ENCODE measurements at regions not wholly inside any gene's neighbourhood (a gene's known extent, or its start where the extent isn't known, plus 50 kb on each side); places are given as distances from the start of the nearest gene placed in this dataset.

- Histone ChIP-seq H3K4me1 (no peaks in the 10 kb centered on the region), H3K36me3 (no peaks in the 10 kb centered on the region), H3K27me3 (no peaks in the 10 kb centered on the region), H3K4me3 (no peak overlapping the region), H3K9me3 (no peaks in the 10 kb centered on the region), H3K27ac (no peak overlapping the region)
- DNase-seq (no peak), ATAC-seq (ENCODE audit: low FRiP score in 2 of 2) (no peak)
- TF ChIP-seq POLR2AphosphoS5 (IDR thresholded peaks at IDR 0.05) = no peak
- TF ChIP-seq, protein P1, sequence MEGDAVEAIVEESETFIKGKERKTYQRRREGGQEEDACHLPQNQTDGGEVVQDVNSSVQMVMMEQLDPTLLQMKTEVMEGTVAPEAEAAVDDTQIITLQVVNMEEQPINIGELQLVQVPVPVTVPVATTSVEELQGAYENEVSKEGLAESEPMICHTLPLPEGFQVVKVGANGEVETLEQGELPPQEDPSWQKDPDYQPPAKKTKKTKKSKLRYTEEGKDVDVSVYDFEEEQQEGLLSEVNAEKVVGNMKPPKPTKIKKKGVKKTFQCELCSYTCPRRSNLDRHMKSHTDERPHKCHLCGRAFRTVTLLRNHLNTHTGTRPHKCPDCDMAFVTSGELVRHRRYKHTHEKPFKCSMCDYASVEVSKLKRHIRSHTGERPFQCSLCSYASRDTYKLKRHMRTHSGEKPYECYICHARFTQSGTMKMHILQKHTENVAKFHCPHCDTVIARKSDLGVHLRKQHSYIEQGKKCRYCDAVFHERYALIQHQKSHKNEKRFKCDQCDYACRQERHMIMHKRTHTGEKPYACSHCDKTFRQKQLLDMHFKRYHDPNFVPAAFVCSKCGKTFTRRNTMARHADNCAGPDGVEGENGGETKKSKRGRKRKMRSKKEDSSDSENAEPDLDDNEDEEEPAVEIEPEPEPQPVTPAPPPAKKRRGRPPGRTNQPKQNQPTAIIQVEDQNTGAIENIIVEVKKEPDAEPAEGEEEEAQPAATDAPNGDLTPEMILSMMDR (IDR thresholded peaks at IDR 0.05) = no peak
- TF ChIP-seq POLR2A (IDR thresholded peaks at IDR 0.05) = no peak
- no peak for TF ChIP-seq EP300 (IDR thresholded peaks at IDR 0.05)
- 43 to 58% methylated on average over 2 of the region's 2 CpGs for WGBS, 2 donors
These were observed 82.7 kb upstream of the SH3BP4 start for GRCh38 chr2:234869164-234869563.

- DNase-seq (no peak), ATAC-seq (ENCODE audit: low FRiP score in 2 of 2) (no peak)
- Histone ChIP-seq H3K27me3 (no peaks in the 10 kb centered on the region), H3K4me1 (no peaks in the 10 kb centered on the region), H3K9me3 (no peaks in the 10 kb centered on the region), H3K4me3 (no peak overlapping the region), H3K27ac (no peak overlapping the region), H3K36me3 (no peaks in the 10 kb centered on the region)
- TF ChIP-seq, protein P1 (IDR thresholded peaks at IDR 0.05) = no peak
- TF ChIP-seq POLR2AphosphoS5 (IDR thresholded peaks at IDR 0.05) (no peak), EP300 (IDR thresholded peaks at IDR 0.05) (no peak), POLR2A (IDR thresholded peaks at IDR 0.05) (no peak)
- WGBS, 2 donors = 75 to 83% methylated on average over 3 of the region's 3 CpGs
These were observed 83.9 kb upstream of the SH3BP4 start for GRCh38 chr2:234867882-234868285.

- Histone ChIP-seq H3K27me3 (no peaks in the 10 kb centered on the region), H3K27ac (no peak overlapping the region), H3K4me3 (no peak overlapping the region), H3K9me3 (no peaks in the 10 kb centered on the region), H3K36me3 (no peaks in the 10 kb centered on the region), H3K4me1 (no peaks in the 10 kb centered on the region)
- ATAC-seq (ENCODE audit: low FRiP score in 2 of 2) (no peak), DNase-seq (no peak)
- 95 to 98% methylated on average over 2 of the region's 2 CpGs for WGBS, 2 donors
- TF ChIP-seq POLR2AphosphoS5 (IDR thresholded peaks at IDR 0.05) (no peak), POLR2A (IDR thresholded peaks at IDR 0.05) (no peak), EP300 (IDR thresholded peaks at IDR 0.05) (no peak)
- TF ChIP-seq, protein P1 (IDR thresholded peaks at IDR 0.05) = no peak
These were observed 86.2 kb upstream of the SH3BP4 start for GRCh38 chr2:234865586-234865985.

DNA sequence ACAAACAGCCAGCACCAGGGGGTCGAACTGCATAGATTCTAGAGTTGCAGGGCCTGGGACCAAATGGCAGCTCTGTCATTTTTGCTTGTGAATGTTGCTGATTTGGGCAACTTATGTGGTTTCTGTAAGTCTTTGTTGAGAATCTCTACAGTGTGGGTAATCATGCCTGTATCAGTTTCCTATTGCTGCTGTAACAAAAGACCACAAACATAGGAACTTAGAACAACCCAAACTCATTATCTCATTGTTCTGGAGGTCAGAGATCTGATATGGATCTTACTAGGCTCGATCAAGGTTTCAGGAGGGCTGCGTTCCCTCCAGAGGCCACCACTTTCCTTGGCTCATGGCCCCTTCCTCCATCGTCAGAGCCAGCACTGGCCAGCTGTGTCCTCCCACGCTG lies 86.8 kb upstream of the SH3BP4 start:
- Histone ChIP-seq H3K4me3 (no peak overlapping the region), H3K4me1 (no peaks in the 10 kb centered on the region), H3K27ac (no peak overlapping the region), H3K9me3 (no peaks in the 10 kb centered on the region), H3K36me3 (no peaks in the 10 kb centered on the region), H3K27me3 (no peaks in the 10 kb centered on the region)
- ATAC-seq (ENCODE audit: low FRiP score in 2 of 2) (no peak), DNase-seq (no peak)
- TF ChIP-seq, protein P1 (IDR thresholded peaks at IDR 0.05) = no peak
- TF ChIP-seq POLR2A (IDR thresholded peaks at IDR 0.05) (no peak), POLR2AphosphoS5 (IDR thresholded peaks at IDR 0.05) (no peak), EP300 (IDR thresholded peaks at IDR 0.05) (no peak)
- 93 to 94% methylated on average over 5 of the region's 5 CpGs for WGBS, 2 donors

DNA sequence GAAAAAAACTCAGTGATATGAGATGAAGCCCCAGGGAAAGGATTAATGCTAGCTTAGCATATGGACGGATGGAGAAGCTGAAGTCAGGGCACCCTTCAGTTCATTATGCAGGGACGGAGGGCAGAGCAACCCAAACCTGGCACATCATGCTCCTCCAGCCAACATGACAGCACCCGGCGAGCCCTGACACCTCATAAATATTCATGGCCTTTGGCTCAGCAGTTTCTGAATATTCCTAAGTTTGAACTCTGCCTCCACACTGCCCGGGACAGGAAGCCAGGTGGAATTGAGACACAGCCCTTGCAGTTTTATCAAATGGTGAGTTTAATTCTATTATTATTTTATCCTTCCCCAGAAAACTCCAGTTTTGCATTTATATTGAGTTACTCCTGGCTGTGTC lies 87.3 kb upstream of the SH3BP4 start:
- whole genome bisulfite sequencing, 2 donors = 92 to 95% methylated on average over 5 of the region's 5 CpGs
- Histone ChIP-seq H3K27me3 (no peaks in the 10 kb centered on the region), H3K9me3 (no peaks in the 10 kb centered on the region), H3K27ac (no peak overlapping the region), H3K4me1 (no peaks in the 10 kb centered on the region), H3K4me3 (no peak overlapping the region), H3K36me3 (no peaks in the 10 kb centered on the region)
- ATAC-seq (ENCODE audit: low FRiP score in 2 of 2) (no peak), DNase-seq (no peak)
- TF ChIP-seq POLR2AphosphoS5 (IDR thresholded peaks at IDR 0.05) (no peak), EP300 (IDR thresholded peaks at IDR 0.05) (no peak), POLR2A (IDR thresholded peaks at IDR 0.05) (no peak)
- TF ChIP-seq, protein P1 (IDR thresholded peaks at IDR 0.05) = no peak
